Transverse colon (tissue), 3 donors: ENCODE measurements at regions not wholly inside any gene's neighbourhood (a gene's known extent, or its start where the extent isn't known, plus 50 kb on each side); places are given as distances from the start of the nearest gene placed in this dataset.

Experiments
- CTCF ChIP-seq, 5 experiments: fragments of 200-600 bp in 3 of 5; fragments of 450-650 bp in 2 of 5; sonication (generic) in 3 of 5; IDR thresholded peaks; 1 replicate in 2 of 5; 2 replicates in 3 of 5; pipeline ENCODE4 v1.5.1; 2016 to 2017; ENCODE audit warnings: antibody characterized with exemption in 5 of 5, inconsistent platforms in 3 of 5, mild to moderate bottlenecking in 2 of 5, moderate library complexity in 1 of 5
- POLR2A ChIP-seq: fragments of 450-650 bp; IDR thresholded peaks from one replicate; pipeline ENCODE4 v1.6.1; 2016; ENCODE audit warnings: antibody characterized with exemption, mild to moderate bottlenecking, moderate library complexity

DNA sequence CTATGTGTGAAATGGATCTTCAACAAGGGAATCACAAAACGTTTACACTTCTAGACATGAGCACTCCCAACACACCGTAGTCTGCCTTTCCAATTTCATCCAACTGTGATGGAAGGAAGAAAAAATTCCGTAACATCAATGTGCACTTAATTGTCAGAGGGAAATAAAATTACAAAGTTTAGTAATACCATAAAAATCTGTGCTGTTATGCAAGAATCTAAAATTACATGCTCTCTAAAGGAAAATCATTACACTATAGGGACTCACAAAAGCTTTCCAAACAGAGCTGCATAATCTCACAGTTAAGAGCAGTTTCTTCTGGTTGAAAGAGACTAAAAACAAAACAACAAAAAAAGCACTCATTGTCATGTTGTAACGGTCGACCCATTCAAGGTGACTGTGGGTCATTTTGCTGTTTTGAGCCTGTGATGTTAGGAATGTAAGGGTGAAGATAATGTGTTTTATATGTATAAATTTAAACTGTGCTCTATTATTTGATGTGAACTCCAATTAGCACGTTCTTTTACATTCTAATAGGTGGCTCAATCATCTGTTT lies 698.0 kb downstream of the TDRD15 start:
- no peak for TF ChIP-seq CTCF (IDR thresholded peaks at IDR 0.05)
- no peak for TF ChIP-seq POLR2A
